HT-29 (cell line): ENCODE measurements at regions not wholly inside any gene's neighbourhood (a gene's known extent, or its start where the extent isn't known, plus 50 kb on each side); places are given as distances from the start of the nearest gene placed in this dataset.
A peak's percentile ranks its signal among the peaks of the same experiment; 100 is the strongest.

Experiments used
- DNase-seq: peaks from one replicate; pipeline ENCODE4 v3.0.0-alpha.2; 2015; ENCODE audit warnings: low spot score

- no peak for DNase-seq
These were observed 294.8 kb downstream of the KCNRG start for GRCh38 chr13:50309882-50310594.

GRCh38 chr13:50310734-50311133 lies 295.5 kb downstream of the KCNRG start:
- peak; percentile 9 for DNase-seq

- DNase-seq = no peak
These were observed 303.6 kb downstream of the KCNRG start for GRCh38 chr13:50318887-50319286.

GRCh38 chr13:50319635-50320255 lies 304.5 kb downstream of the KCNRG start:
- DNase-seq = peak; percentile 80

GRCh38 chr13:50320271-50320862 lies 305.1 kb downstream of the KCNRG start:
- peak; percentile 82 for DNase-seq

- no peak for DNase-seq
These were observed 306.8 kb downstream of the KCNRG start for GRCh38 chr13:50322006-50322405.

GRCh38 chr13:50323440-50324065 lies 308.3 kb downstream of the KCNRG start:
- no peak for DNase-seq

- no peak for DNase-seq
These were observed 311.0 kb downstream of the KCNRG start for GRCh38 chr13:50326271-50326670.

GRCh38 chr13:50326811-50327210 lies 311.6 kb downstream of the KCNRG start:
- peak; percentile 64 for DNase-seq

- no peak for DNase-seq
These were observed 319.0 kb downstream of the KCNRG start for GRCh38 chr13:50334115-50334778.

- DNase-seq = no peak
These were observed 319.7 kb downstream of the KCNRG start for GRCh38 chr13:50334944-50335343.

GRCh38 chr13:50339271-50339670 lies 324.0 kb downstream of the KCNRG start:
- no peak for DNase-seq

- no peak for DNase-seq
These were observed 324.9 kb downstream of the KCNRG start for GRCh38 chr13:50340146-50340545.

GRCh38 chr13:50340551-50341287 lies 325.5 kb downstream of the KCNRG start:
- no peak for DNase-seq

- no peak for DNase-seq
These were observed 326.3 kb downstream of the KCNRG start for GRCh38 chr13:50341526-50341925.

GRCh38 chr13:50344717-50345116 lies 329.5 kb downstream of the KCNRG start:
- DNase-seq = no peak

- DNase-seq = no peak
These were observed 330.6 kb downstream of the KCNRG start for GRCh38 chr13:50345804-50346203.

- DNase-seq = no peak
These were observed 333.1 kb downstream of the KCNRG start for GRCh38 chr13:50348371-50348770.

GRCh38 chr13:50352720-50353480 lies 337.7 kb downstream of the KCNRG start:
- DNase-seq = no peak

- no peak for DNase-seq
These were observed 338.6 kb downstream of the KCNRG start for GRCh38 chr13:50353651-50354415.
